SHP77 (cell line): ENCODE measurements at regions not wholly inside any gene's neighbourhood (a gene's known extent, or its start where the extent isn't known, plus 50 kb on each side); places are given as distances from the start of the nearest gene placed in this dataset.

ENCODE experiments used
- DNase-seq, 2 experiments: peaks; one replicate each; lab custom pipeline; 2025; lab: John Stamatoyannopoulos, UW

- no peak for DNase-seq
Measured at GRCh38 chr11:81022057-81022456, 1581.2 kb upstream of the TENM4 start.

DNA sequence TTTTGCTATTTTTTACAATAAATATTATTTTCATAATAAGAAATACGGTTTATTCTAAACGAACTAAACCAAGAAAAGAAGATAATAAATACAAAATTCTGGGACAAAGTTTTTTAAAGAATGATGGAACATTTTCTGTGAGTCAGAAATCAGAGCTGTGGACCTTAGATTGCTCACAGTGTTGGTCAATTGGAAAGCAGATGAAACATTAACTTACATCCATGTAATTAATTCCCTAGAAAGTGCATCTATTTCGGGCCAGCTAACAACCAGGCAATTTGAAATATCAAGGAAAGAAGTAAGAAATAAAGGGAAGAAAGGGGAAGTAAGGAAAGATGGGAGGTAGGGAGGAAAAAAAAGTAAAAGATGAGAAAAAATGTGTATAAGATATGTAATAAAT, 1569.8 kb upstream of the TENM4 start:
- no peak for DNase-seq

DNA sequence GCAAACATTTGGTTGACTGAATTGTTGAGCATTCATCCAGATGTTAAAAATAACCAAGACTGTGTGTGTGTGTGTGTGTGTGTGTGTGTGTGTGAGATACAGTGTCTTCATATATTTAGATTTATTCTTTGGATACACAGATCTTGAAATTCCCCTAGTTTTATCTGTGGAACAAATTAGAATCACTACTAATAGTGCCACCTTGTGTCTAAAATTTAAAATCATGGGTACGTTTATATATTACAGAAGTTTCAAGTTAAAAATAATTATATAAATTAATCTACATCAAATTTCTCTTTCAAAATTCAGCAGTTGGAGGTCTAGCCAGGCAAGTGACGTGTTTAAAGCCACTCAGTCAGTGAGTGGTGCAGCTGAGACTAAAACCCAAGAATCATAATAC, 1566.2 kb upstream of the TENM4 start:
- DNase-seq = no peak

DNA sequence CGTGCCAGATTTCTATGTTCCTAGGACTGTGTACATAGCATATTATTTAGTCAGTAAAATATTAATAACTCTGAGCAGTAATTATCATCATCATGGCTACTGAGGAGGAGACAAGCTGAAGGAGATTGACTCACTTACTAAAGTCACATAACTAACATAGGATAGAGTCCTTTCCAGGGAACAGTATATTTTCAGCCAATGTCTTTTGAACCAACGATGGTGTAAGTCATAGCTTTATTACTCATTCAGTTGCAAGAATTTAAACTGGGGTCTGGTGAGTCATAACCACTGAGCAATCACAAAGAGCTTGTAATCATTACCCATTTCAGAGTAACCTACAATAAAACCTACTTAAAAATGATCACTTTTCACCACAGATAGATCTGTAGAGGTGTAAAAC, 1564.8 kb upstream of the TENM4 start:
- no peak for DNase-seq

DNA sequence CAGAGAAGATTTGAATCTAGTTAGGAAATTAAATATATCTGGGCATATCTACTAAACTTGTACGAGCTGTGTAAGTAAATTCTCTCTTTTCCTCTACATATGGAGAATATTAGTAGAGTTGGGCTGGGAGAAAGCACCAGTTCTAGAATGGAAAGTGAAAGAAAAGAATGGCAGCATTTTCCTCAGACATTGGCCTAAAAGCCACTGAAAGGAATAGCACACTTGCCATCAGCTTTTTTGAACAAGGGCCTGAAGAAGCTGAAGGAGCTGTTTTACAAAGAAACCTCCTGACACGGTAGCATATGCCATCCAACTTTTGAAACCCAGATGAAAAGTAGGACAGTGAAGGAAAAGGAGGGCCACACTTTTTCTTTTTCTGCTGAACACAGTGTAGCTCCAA, 1563.7 kb upstream of the TENM4 start:
- DNase-seq = no peak

- DNase-seq = no peak
Measured at GRCh38 chr11:81002374-81002773, 1561.5 kb upstream of the TENM4 start.

DNA sequence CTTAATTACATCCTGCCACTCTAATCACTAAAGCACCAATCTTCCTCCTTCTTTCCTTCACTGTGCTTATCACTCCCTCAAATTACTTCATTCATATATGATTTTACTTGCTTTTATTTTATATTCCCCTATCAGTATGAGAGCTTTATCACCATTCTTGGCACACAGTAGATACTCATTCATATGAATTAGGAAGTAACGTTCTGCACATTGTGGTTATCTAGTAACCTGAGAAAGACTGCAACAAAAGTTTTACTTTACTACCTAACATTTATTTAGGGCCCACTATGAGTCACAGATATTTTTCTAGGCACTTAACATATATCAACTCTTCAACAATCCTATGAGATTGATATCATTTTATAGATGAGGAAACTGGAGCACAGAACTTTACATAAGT, 1559.9 kb upstream of the TENM4 start:
- DNase-seq = no peak

- no peak for DNase-seq
Measured at GRCh38 chr11:81000334-81000733, 1559.5 kb upstream of the TENM4 start.

DNA sequence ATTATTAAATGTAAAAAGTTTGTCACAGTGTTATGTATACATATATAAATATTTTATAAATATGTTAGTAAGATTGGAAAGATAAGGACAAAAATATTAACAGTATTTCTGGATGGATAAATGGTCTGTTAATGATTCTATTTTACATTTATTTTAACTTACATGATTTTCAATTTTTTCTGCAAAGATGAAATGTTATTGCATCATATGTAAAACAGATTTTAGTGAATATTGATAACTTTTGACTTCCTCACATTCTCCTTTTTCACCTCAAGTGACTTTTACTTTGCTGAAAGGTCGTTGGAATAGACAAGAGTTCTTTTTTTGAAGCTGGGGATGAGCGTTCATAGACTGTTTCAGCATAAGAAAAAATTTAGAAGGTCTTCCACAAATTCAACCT, 1554.7 kb upstream of the TENM4 start:
- DNase-seq = no peak

- no peak for DNase-seq
Measured at GRCh38 chr11:80993536-80993935, 1552.7 kb upstream of the TENM4 start.

GRCh38 chr11:80990885-80991284, 1550.1 kb upstream of the TENM4 start:
- no peak for DNase-seq

- no peak for DNase-seq
Measured at GRCh38 chr11:80987171-80987570, 1546.3 kb upstream of the TENM4 start.

DNA sequence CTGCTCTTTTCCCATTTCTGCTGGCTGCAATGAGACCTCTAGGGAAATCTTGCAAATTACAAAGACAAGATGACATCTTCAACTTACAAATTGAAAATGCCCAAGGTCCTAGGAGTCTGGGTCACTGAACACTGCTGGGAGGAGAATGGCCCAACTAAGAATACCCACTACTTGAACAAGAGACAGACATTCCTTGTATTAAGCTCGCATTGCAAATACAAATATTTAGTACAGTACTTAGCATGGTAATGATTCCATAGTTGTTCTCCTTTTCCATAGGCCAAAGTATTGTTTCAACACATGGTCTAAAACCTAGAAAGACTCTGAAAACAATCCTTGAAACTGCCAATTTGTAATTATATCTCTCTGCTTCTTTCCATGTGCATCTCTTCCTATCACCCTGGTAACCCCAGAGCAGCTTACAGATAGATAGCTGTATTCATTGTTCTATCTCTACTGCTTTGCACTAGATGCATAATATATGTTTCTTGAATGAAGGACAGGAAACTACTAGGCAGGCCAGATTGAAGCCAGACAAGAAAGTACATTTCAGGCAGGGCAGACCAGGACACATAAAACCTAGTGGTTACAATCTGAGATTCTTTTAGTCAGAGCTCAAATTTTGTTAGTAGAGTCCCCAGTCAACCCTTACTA, 1545.7 kb upstream of the TENM4 start:
- no peak for DNase-seq

DNA sequence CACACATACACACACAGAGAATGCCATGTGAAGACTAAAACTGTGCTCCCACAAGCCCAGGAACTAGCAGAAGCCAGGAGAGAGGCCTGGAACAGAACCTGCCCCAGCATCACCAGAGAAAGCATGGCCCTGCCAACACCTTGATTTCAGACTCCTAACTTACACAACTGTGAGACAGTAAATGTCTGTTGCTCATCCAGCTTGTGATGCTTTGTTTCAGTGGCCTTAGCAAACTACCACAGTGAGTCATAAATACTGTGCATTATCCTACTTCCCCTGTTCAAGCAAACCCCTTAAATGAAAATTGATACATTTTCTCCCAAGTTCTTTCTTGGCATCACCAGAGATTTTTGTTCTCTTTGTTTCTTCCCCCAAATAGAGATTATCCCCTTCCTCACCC, 1539.4 kb upstream of the TENM4 start:
- no peak for DNase-seq

DNA sequence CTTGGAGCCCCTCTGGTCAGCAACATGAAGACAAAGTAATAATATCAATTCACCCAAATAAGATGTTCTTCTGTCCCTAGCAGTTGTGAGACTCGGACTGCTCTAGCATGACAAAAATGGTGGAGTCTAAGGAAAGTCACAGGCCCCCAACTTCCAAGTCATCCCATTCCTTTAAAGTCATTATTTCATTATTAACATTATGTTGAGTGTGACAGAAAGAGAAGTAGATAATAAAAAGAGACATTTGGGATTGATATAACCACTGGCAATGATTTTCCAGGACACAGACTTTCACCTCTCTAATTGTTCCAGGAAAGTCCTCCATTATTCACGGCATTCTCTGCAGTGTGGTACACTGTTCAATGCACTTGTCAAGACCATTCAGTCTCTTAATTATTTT, 1533.0 kb upstream of the TENM4 start:
- no peak for DNase-seq

GRCh38 chr11:80970037-80970436, 1529.2 kb upstream of the TENM4 start:
- DNase-seq = no peak

DNA sequence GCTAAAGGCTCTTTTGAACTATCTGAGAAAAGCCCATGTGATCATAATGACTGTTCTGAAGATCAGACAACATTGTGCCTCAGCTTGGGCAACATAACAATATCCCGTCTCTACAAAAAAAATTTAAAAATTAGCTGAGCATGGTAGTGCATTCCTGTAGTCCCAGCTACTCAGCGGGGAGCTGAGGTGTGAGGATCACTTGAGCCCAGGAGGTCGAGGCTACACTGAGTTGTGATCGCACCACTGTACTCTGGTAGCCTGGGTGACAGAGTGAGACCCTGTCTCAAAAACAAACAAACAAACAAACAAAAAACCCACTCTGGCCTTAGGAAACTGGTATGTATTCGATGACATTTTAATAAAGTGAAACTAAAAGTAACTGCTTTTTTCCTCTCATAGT, 1526.8 kb upstream of the TENM4 start:
- DNase-seq = no peak

DNA sequence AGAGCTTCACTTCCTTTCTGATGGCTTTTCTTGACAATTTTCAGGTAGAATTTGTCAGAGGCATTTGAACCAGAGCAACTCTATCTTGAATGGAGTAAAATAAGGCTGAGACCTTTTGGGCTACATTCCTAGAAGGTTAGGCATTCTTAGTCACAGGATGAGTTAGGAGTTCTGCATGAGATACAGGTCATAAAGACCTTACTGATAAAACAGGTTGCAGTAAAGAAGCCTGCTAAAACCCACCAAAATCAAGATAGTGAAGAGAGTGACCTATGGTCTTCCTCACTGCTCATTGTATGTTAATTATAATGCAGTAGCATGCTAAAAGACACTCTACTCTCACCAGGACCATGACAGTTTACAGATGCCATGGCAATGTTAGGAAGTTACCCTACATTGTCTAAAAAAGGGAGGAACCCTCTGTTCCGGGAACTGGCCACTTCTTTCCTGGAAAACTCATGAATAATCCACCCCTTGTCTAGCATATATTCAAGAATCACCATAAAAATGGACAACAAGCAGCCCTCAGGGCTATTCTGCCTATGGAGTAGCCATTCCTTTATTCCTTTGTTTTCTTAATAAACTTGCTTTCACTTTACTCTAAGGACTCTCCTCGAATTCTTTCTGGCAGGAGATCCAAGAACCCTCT, 1519.7 kb upstream of the TENM4 start:
- no peak for DNase-seq

- no peak for DNase-seq
Measured at GRCh38 chr11:80959751-80960150, 1518.9 kb upstream of the TENM4 start.

DNA sequence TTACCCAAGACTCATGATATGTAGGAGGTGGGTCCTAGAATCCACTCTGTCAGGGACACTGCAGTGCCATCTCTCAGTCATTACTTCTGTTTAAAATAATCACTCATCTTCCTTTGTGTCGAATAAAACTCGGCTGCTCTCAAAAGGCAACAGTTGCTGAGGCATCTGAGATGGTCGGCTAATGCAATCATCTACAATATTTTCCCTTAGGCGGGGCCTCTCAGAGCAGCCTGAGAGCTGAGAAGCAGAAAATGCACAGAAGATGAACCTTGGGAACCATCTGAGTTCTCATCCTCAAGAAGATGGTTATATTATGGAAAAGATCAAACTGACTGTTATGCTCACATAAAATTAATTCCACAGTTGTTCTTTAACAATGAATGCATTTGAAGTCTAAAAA, 1518.2 kb upstream of the TENM4 start:
- DNase-seq = no peak

DNA sequence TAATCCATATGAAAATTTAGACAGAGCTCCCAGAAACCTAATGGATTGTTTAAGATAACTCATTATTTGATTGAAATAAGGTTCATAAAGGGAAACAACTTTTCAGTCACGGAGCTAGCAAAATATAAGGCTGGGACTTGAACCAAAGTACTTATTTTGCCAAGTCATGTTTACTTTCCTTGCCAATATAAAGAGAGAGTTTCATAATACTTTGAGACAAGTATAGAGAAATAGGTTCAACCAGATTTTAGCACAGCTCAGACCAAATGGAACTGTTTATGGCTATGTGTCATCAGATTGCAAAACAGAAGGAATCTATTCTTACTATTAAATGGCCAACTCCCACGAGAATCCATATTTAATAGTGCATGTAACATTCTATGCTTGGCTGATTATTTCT, 1517.5 kb upstream of the TENM4 start:
- DNase-seq = no peak

DNA sequence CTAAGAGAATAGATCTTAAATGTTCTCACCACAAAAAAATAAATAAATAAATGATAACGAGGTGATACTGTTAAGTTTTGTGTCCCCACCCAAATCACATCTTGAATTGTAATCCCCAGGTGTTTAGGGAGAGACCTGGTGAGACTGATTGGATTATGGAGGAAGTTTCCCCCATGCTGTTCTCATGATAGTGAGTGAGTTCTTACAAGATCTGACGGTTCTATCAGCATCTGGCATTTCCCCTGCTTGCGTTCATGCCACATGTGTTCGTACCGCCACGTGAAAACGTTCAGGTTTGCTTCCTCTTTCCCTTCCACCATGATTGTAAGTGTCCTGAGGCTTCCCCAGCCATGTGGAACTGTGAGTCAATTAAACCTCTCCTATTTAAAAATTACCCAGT, 1514.8 kb upstream of the TENM4 start:
- DNase-seq = no peak

DNA sequence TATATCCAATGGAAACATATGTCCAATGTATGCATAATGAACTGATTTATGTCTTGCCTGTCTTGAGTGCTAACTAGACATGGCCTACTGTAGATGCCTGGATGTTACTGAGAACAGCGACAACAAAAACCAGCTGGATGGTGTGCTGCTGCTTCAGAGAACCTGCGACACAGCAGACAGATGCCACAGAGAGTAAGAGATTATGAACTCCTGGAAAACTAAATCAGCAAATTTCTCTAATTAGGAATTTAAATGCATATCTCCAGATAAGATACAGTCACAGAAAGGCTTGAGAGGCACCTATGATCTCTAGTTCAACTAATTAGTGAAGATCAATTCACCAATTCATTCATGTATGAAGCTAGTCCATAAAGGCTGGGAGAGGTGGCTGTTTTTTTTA, 1508.0 kb upstream of the TENM4 start:
- no peak for DNase-seq

DNA sequence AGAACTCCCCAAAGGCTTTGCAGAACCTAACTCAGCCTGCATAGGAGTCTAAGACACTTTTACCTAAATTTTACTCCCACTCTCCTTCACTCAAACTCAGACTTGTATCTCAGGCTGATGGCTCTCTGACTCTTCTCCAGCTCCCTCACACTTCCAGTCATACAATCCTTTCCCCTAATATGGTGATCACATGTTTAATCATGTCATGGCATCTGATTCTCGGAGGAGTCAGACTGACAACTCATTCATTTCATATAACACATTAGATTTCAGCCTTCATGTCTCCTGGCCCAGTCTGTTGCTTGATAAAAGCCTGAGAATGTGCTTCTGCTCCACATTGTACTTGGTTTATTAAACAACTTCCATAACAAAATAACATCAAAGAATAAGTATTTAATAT, 1503.9 kb upstream of the TENM4 start:
- DNase-seq = no peak
